ENCODE measurements at regions not wholly inside any gene's neighbourhood (a gene's known extent, or its start where the extent isn't known, plus 50 kb on each side); places are given as distances from the start of the nearest gene placed in this dataset.

DNA sequence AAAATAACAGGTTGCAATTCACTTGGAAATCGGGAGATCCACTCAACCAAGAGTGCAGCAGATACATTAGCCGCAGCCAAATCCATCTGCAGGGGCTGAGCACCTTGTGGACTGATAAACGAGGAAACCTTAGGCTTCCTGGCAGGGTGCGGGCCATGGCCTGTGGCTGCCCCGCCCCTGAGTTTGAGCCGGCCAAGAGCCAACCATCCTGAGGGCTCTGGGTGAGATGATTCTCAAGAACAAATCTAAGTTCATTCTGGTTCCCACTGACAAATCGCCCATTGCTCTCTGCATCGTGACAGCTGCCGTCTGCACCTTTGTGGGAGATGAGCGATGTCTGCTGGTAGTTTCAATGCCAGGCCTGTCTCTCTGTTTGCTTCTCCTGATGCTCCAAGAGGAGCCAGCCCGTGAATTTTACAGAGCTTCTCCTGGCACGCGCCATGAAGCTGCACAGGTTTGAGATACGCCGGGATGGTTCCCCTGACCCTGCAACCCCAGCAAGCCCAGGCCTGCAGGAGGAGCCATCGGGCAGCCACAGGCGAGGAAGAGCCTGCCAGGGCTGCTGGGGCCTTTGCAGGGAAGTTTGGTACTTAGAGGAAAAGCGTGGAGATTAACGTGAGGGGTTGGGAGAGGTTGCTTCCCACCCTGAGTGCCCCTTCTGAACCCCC lies 154.0 kb downstream of the OLFM1 start:
- peak; percentile 14 to 46 for DNase-seq

DNA sequence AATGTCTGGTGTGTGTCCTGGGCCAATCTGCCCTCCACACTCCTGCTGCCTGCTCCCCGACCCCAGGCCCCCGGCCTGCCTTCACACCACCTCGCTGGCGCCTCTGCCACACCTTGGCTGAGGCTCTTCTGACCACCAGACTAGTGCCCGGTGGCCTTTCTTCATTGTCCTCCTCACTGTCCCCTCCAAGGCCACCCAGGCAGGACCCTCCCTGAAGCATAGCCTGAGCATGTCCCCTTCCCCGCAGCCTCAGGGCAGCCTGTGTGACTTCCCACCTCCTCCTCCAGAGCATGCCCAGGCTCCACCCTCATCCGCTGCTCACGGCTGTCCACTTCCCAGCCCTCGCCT lies 154.6 kb downstream of the OLFM1 start:
- DNase-seq, result no peak

DNA sequence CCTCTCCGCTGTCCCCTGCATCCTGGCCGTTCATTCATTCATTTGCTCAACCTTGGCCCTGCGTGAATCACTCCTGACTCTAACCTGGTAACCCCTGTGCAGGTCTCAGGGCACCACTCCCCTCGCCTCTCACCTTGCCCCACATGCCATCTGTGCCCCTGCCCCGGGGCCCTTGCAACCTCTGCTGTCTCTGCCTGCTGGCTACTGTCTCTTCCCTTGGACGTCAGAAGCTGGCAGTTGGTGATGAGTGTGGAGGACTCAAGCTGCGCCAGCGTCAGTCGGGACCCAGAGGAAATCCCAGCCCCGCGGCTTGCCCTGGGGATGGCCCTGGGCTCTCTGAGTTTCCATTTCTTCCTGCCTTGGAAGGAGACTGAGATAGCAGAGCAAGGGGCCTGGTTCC lies 154.9 kb downstream of the OLFM1 start:
- peak in 1 of 2 experiments; percentile 8 for DNase-seq

DNA sequence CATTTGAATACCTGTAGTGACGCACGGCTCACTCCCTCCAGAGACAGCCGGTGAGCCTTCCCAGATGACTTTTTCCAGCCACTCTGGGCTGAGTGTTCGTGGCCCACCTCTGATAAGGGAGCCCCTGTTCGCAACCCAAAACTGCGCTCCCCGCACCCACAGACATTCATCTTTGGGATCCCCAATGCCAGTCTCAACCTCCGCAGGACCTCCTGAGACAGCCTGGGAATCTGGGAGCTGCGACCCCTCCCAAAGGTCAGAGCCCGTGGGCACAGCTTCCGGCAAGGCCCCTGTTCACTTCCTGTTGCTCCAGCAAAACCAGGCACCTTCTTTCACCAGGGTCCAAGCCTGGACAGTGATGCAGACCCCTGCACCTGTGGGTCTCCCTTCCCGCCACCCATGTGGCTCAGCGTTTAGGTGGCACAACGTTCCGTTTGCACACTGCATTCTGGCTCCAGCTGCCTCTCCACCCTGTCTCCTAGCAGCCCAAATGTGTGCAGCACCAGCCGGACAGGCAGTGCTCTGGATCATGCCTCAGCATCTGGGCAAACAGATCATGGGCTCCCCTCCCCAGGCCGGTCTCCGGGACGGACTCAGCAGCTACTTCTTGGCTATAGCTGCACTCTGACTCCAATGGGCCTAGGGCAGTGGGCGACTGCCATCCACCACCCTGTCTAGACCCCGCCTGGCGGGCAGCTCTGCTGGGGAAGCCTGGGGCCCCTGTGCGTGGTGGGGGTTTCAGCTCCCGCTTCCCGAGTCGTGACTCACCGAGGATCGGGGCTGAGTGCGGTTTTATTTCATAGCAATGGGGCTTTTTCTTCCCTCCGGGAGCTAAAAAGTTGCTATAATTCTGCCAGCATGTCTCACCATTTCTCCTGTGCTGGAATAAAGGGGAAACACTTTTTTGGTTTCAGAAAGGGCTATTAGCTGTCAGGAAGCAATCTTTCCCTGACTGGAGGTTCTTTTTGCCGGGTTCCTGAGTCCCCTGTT lies 156.0 kb downstream of the OLFM1 start:
- no peak for DNase-seq

DNA sequence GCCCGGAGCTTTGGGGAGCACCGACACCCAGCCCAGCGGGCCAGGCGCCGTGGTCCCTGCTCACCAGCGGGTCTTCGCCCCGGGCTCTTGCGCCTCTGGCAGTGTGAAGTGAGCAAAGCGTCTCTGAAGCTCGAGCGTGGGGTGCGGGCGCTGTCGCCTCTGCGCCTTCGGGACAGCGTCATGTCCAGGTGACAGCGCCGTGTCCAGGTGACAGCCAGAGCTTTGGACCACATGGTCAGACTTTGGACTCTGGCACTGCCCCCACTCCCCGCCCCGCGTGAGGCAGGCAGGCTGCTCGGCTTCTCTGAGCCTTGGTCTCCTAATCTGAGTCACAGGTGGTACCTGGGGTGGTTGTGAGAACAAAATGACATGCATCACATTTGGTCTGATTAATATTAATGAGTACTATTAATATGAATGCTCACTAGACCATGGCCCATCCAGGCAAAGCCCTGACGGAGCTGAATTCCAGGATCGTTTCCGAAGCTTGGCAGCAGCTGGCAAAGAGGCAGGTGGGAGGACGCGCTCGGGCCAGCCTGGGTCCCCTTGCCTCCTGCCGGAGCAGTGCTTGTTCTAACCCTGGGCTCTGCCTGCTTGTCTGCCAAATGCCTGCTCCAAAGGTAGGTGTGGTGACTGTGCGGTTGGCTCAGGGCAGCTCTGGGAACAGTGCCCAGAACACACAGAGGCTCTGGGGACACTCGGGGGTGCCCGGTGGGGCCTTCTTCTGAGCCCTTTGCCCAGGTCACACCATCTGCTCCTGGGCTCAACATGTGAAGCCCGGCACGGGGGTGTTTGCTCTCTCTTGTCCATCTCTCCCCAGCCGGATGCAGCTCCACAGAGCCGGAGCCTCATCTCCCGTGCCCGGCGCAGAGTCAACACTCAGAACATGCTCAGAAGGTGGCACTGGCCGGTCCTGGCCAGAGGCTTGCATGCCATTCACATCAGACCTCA lies 157.1 kb downstream of the OLFM1 start:
- peak; percentile 29 to 80 for DNase-seq

DNA sequence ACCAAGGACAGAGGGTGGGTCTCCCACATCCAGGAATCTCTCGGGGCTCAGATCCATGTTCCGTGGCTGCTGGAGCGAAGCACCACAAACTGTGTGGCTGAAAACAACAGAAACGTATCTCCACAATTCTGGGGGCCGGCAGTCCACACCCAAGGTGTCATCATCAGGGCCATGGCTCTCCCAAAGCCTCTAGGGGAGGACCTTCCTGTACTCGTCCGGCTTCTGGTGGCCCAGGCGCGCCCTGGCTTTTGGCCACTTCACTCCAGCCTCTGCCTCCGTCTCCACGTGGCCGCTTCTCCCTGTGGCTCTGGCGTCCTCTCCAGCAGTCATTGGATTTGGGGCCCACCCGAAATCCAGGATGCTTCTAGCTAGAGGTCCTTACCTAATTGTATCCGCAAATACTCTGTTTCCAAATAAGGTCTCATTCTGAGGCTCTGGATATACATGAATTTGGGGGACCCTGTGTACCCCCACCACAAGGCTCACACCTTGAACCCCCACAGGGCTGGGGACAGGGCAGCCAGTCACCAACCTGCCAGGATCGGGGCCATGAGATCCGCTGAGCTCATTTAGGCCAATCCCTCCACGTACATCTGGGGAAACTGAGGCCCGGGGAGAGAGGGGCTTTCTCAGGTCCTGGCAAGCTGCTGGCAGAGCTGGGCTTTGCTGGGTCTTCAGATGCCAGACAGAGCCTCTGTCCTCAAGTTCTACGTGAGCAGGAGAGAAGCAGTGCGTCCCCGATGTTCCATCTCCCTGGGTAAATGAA lies 158.2 kb downstream of the OLFM1 start:
- DNase-seq, result no peak

DNA sequence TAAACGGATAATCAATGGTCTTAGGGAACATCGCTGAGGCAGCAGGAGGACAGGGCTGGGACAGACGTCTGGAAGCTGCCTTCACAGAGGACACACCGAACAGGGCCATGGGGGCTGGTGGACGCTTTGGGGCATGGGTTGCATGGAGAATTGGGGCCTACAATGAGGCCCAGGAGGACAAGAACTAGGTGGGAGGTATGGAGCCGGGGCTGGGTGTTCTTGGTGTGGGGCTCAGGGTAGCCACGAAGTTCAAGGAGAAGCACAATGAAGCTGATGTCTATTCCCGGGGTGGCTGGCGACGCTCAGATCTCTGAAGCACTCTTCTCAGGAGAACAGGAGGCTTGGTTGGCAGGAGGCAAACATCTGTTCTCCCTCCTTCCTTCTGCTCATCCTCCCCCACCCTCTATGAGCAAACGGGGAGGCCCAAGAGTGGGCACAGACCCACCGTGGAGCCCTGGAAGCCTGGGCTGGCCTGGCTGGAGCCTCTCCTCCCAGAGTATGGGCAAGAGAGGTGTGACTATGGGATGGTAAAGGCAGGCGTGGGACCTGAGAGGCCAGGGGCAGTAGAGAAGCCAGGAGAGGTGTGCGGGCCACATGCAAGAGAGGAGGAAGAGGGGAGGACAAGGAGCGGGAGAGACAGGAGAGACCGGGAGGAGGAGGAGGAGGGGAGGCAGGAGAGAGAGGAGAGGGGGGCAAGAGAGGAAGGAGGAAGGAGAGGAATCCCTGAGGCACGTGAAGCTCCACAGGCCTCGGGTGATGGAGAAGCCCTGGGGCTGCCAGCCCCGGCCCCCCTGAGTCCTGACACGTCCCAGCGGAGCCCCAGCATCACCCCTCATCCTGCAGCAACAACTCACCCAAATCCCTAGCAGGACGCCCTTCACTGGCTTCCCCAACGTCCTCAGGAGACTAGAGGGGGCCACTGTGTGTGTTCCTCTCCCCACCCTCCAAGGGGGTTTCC lies 159.1 kb downstream of the OLFM1 start:
- no peak for DNase-seq

DNA sequence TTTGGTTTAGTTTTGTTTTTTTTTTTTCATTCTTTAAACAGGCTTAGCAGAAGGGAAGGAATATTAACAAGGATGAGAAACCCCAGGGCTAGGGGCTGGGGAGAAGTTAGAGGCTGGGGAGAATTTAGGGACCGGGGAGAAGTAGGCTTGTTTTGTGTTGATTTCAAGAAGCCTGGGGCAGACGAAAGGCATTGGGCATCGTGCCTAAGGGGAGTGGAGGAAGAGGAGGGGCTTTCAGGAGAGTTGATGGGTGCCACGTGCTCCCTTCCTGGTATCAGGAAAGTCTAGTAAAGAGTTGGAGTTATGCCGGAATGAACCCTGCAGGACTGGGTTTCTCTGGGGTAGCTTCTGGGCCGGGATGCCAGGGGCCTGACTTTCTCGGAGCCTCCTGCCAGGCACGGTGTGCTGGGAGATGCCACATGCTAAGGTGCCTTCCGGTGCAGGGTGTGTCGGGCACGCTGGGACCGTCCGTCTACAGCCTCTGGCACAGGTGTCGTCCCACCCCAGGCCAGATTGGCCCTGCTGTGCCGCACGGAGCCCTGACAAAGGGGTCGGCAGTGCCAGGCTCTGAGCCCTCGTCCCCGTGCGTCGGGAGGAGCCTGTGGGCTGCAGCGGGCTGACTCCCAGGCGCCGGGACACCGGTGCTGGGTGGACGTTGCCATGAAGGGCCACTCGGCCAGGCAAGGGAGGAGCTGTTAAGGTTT lies 159.9 kb downstream of the OLFM1 start:
- DNase-seq, result peak in 1 of 2 experiments; percentile 7

DNA sequence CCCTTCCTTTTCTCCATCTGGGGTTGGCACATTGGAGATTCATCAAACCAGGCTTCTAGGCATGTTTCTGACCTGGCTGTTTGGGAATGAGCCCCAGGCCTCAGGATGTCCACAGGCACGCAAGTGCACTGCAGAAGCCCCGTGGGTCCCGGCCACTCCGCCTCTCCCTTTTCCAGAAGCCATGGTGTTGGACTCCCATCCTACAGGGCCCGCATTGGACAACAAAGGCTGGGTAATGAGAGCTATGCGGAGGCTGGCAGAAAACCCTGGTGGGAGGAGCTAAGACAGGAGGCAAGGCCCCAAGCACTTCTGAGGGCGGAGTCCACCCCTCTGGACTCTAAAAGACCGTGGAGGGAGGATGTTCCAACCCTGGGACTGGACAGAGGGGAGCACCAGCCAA lies 160.6 kb downstream of the OLFM1 start:
- DNase-seq, result no peak

DNA sequence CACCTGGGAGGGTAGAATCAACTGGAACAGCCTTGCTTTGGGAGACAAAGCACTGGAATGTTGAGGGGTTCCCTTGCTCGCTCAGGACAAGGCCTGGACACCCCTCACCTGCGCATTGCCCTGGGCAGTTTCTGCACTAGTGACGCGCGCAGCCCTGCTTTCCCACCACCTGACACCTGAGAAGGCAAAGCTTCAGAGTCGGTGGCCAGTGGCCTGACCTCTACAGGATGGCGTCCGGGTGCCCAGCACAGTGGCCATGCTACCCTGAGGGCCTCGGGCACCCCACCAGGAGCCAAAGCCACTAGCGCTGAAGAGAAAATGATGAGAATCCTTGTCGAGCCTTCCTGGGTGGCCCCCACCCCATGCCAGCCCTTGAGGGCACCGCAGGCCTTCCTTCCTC lies 161.3 kb downstream of the OLFM1 start:
- DNase-seq, result no peak

DNA sequence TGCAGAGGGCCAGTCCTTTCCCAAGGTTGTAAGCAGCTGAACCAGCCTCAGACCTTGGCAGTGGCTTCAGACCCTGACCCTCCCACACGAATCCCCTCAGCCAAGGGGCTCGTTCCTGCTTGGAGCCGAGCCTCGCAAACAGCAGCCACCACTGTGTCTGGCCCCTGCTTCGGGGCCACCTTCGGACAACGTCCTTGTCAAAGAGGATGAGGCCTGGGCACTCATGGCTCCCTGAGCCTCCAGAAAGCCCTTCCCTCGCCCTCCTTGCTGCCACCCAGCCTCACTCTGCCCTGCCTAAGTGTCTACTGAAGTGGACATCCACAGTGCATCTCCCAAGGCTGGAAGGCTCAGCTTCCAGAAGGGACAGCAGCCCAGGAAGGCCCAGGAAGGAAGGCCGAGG lies 161.7 kb downstream of the OLFM1 start:
- DNase-seq, result no peak

DNA sequence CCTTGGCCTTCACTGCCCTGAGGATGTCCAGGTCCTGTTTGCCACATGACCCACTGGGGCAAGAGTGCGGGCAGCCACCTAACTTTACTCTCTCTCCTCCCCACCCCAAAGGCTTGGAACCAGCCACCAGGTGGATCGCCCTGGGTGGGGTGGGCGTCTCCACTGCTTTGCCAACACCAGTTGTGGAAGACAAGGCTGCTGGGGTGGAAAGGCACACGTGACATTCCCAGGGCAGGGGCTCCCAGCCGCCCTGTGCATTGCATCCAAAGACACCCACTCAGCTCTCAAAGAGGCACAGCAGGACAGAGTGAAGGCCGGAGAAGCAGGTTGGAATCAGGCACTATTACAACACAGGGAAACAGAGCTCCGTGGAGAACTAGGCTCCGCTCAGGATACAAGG lies 162.2 kb downstream of the OLFM1 start:
- no peak for DNase-seq

DNA sequence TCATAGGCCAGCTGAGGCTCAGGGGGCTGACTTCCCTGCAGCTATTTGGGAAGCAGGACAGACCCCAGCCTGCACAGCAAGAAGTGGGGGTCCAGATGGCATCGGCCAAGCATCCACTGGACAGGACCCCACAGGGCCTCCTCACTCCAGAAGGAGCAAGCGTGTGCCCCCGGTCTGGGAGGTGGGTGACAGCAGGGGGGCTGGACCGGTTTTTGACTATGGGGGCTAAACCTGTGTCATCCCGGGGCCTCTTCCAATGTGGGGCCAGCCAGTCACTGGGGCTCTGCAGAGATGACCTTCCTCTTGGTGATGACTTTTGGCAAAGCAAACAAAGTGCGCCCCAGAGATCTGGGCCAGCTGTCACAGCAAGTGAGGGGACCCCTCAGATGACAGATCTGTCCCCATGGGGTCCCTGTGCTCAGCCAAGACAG lies 163.9 kb downstream of the OLFM1 start:
- no peak for DNase-seq

DNA sequence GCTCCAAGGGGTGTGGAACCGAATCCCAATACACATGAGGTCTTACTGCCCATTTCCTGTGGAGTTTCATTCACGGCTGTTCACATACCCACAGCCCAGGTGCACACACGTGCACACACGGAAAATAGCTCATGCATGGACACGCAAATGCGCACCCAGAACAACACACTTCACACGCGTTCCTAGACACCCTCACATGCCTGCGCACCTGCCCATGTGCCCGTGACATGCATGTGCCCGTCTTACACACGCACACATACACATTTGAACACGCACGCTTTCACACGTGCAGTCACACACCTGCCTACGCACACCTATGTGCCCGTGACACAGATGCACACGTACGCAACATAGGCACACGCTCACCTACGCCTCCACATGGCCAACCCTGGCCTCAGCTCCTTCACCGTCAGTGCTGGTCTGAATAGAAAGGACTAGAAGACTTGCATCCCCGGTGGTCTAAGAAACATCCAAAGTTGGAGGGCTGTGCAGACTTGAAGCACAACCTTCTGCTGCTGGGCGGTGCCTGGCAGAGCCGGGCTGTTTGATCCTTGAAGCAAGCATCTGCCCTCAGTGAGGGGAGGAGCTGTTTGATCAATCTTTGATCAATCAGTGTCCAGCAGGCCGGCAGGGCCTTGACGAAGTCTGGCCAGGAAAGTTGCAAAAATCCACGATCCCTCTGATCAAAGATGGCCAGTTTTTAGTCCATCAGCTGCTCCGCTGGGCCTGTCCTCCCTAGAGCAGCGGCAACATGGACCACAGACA lies 164.7 kb downstream of the OLFM1 start:
- no peak for DNase-seq

DNA sequence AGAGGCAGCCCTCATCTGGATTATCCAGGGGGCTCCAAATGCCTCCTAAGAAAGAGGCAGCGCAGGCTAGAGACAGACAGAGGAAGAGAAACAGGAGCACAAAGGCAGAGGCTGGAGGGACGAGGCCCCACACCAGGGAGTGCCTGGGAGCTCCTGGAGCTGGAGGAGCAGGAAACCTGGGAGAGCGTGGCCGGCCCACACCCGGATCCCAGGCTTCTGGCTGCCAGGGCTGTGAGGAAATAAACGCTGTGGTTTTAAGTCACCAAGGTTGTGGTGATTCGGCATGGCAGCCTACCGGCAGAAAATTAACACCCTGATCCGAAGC lies 165.5 kb downstream of the OLFM1 start:
- no peak for DNase-seq

DNA sequence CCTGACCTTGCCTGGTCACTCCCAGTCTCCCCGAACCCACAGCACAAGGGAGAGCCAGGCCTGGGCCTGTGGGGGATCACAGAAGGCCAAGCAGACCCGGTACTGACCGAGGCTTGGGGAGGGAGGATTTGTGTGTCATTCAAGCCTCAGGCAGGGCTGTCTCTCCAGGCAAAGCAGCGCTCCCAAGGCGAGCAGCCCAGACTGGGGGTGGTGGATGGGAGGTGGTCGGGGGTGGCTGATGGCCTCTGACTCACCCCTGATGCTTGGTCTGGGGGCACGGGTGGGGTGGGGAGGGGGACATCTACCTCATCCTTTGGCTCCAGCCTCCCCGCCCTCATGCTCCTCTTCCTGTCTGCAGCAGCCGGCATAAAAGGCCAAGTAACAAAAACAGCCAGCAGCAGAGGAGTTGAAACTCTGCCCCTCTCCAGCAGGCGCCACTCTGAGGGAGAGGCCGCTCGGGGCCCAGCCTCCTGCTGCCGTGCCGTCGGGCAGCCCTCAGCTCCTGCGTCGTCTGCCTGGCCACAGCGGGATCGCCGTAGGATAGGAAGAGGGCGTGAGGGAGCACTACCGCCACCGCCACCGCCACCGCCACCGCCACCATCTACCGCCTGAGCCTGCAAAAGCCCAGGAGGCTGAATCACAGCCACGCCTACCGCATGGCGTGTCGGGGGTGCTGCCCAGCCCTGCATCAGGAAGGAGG lies 166.0 kb downstream of the OLFM1 start:
- no peak for DNase-seq

DNA sequence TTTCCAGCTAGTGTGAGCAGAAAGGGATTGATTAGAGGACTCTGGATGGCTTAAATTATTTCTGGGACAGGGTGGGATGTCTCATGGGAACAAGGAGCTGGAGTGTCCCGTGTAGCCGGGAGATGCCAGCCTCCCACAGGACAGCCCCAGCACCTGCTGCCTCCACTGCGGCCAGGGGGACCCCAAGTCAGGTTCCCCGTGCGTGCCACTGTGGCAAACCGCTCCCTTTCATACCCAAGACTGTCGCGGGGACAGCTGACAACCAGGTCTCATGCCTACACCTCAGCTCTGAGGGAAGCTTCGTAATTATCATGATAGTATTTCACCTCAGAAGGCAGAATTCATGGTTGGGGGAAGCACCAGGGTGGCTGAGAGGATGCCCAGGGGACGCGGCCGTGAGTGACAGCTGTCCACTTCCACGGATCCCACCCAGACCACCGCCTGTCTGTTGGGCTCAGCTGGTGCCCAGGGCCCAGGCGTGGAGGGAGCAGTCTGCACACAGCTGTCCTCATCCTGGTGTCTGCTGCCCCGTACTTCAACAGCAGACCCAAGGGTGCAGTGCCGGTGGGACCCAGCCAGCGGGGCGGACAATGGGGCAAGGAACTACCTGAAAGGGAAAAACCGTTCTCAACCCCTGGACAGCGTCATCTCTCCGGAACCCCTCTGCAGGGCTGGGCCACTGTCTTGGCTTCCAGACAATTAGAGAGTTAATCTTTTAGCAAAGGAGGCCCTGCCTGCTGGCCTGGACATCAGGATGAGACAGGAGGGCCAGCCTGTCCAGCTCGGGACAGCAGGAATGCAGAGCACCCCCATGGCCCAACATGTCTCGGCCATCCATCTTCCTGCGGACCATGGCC lies 166.9 kb downstream of the OLFM1 start:
- no peak for DNase-seq
